ENCODE measurements at regions not wholly inside any gene's neighbourhood (a gene's known extent, or its start where the extent isn't known, plus 50 kb on each side); places are given as distances from the start of the nearest gene placed in this dataset.
"Not testable (repeated sequence)": the region's sequence is repeated elsewhere in the genome, so short reads cannot be mapped to it uniquely, and the experiment has no call there.

- no peak for TF ChIP-seq ZNF274 (IDR thresholded peaks at IDR 0.05; ENCODE audit: low read depth, low read length)
- H3K4me3 ChIP-seq (ENCODE audit: low read length): no peak overlapping the region
These were observed 1101.9 kb downstream of the PCDH9 start for GRCh38 chr13:66128201-66128600.

GRCh38 chr13:66117563-66117962 lies 1112.6 kb downstream of the PCDH9 start:
- H3K4me3 ChIP-seq (ENCODE audit: low read length): no peak overlapping the region
- no peak for TF ChIP-seq ZNF274 (IDR thresholded peaks at IDR 0.05; ENCODE audit: low read depth, low read length)

DNA sequence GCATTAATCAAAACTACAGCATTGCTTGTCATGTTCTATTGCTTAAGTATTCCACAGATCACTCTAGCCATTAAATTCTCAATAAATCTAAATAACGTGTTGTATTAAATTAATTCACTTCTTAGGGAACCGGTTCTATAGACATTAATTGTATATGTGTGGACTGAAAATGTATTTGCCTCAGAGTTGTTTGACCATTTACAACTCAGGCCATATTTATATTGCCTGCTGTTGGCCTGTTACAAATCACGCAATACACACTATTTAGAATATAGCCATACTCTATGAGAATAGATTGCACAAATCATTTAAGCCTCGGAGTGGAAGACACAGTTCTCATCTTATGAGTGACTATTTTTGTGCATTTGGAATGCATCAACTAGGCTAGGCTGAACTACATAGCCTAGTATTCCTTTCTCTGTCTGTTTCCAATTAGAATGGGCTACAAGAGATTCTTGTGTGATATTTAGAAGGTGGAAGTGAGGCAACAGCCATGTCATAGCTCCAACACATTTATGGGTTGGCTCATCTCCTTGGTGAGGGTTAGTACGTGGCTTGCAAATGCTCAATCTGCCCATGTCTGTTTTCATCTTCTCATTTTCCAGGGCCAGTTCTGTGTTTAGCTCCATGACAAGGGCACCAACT lies 1116.1 kb downstream of the PCDH9 start:
- H3K4me3 ChIP-seq (ENCODE audit: low read length): no peak overlapping the region
- TF ChIP-seq ZNF274 (IDR thresholded peaks at IDR 0.05; ENCODE audit: low read depth, low read length): no peak

DNA sequence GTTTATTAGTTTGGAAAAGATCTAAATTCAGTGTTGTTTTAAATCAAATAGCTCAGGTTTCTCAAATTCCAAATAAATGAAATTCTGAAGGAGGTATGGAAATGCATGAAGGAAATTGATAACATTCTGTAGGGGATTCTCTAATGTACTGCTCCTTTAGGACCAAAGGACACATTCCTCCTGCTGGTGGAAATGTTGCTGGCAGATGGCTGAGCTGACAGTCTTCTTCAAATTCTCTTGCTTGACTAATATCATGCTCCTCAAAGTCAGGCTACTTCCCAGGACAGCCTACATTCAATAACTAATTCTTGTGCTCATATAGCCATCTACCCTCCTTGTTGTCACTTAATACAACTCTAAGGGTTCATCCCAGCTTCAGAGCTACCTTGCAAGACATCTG lies 1118.5 kb downstream of the PCDH9 start:
- TF ChIP-seq ZNF274 (IDR thresholded peaks at IDR 0.05; ENCODE audit: low read depth, low read length): no peak
- no peak overlapping the region for H3K4me3 ChIP-seq (ENCODE audit: low read length)

- no peak for TF ChIP-seq ZNF274 (IDR thresholded peaks at IDR 0.05; ENCODE audit: low read depth, low read length)
- no peak overlapping the region for H3K4me3 ChIP-seq (ENCODE audit: low read length)
These were observed 1123.9 kb downstream of the PCDH9 start for GRCh38 chr13:66106246-66106645.

DNA sequence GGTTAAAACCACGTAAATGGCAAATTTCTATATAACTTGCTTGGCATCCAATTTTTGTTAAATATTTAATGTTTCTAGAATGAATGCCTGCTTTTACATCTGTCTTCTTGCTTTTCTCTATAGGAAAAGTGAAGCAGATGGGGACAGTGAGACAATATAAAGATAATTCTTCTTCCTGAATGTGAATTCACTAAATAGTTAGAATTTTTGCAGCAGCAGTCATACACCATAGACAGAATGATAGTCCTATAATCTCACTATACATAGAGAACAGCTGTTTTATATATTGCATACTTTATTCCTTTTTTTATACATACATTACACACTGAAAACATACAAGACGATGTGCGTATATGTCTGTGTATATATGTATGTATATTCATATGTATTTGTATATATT lies 1127.3 kb downstream of the PCDH9 start:
- H3K4me3 ChIP-seq (ENCODE audit: low read length): no peak overlapping the region
- TF ChIP-seq ZNF274 (IDR thresholded peaks at IDR 0.05; ENCODE audit: low read depth, low read length): no peak

DNA sequence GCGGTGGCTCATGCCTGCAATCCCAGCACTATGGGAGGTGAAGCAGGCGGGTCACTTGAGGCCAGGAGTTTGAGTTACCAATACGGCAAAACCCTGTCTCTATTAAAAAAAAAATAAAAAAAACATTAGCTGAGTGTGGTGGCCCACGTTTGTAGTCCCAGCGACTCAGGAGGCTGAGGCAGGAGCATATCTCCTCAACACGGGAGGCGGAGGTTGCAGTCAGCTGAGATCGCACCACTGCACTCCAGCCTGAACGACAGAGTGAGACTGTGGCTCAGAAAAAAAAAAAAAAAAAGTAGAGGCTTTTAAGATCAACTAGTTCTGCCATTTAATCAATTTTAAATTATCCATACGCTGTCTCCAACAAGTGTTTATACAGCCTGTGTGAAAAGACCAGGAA lies 1130.3 kb downstream of the PCDH9 start:
- TF ChIP-seq ZNF274 (IDR thresholded peaks at IDR 0.05; ENCODE audit: low read depth, low read length): no peak

GRCh38 chr13:66098931-66099628 lies 1131.1 kb downstream of the PCDH9 start:
- no peak overlapping the region for H3K4me3 ChIP-seq (ENCODE audit: low read length)
- TF ChIP-seq ZNF274 (IDR thresholded peaks at IDR 0.05; ENCODE audit: low read depth, low read length): no peak

More for the DNA sequence above, 1130.3 kb downstream of the PCDH9 start:
- H3K4me3 ChIP-seq (ENCODE audit: low read length): no peak overlapping the region

GRCh38 chr13:66089711-66090110 lies 1140.4 kb downstream of the PCDH9 start:
- H3K4me3 ChIP-seq (ENCODE audit: low read length): no peak overlapping the region
- no peak for TF ChIP-seq ZNF274 (IDR thresholded peaks at IDR 0.05; ENCODE audit: low read depth, low read length)

GRCh38 chr13:66087269-66087710 lies 1142.8 kb downstream of the PCDH9 start:
- no peak for TF ChIP-seq ZNF274 (IDR thresholded peaks at IDR 0.05; ENCODE audit: low read depth, low read length)
- H3K4me3 ChIP-seq (ENCODE audit: low read length): no peak overlapping the region

DNA sequence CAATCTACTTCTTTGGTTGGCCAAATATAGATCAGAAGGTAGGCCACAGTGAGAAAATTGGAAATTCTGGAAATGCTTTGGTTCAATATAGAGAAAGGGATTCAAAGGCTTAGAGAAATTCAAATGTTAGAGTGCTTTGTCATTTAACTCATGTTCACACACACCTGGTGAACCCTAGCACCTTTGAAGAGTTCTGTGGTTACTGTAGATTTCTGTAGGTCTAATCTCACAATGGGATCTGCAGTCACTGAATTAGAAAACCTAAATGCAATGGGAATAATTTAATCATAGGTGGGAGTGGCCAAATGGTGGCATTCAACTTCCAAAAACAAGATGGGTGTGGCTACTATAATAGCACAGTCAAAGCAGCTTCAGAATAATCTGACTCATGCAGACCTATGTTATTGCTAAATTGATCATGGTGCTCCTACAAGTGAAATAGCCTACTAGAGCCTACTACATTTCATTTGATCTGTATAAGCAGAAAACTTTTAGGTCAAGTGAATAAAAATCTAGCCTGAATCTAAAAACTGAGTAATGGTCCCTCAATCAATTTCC lies 1152.9 kb downstream of the PCDH9 start:
- TF ChIP-seq ZNF274 (IDR thresholded peaks at IDR 0.05; ENCODE audit: low read depth, low read length): no peak
- no peak overlapping the region for H3K4me3 ChIP-seq (ENCODE audit: low read length)

GRCh38 chr13:66076417-66076816 lies 1153.7 kb downstream of the PCDH9 start:
- no peak for TF ChIP-seq ZNF274 (IDR thresholded peaks at IDR 0.05; ENCODE audit: low read depth, low read length)
- no peak overlapping the region for H3K4me3 ChIP-seq (ENCODE audit: low read length)

DNA sequence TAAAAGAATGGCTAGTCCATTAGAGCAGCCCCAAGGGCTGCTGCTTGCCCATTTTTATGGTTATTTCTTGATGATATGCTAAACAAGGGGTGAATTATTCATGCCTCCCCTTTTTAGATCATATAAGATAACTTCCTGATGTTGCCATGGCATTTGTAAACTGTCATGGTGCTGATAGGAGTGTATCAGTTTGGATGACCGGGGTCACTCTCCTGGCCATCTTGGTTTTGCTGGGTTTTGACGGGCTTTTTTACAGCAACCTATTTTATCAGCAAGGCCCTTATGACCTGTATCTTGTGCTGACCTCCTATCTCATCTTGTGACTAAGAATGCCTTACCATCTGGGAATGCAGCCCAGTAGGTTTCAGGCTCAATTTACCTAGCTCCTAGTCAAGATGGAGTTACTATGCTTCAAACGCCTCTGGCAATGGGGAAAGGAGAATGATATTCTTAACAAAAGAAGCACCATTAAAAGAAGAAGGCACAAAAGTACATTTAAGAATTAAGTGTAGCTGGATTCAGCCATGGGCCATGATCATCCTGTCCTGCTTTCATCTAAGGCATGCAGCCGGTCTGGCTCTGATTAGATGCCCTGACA lies 1156.0 kb downstream of the PCDH9 start:
- no peak overlapping the region for H3K4me3 ChIP-seq (ENCODE audit: low read length)
- TF ChIP-seq ZNF274 (IDR thresholded peaks at IDR 0.05; ENCODE audit: low read depth, low read length): no peak

GRCh38 chr13:66072097-66072496 lies 1158.0 kb downstream of the PCDH9 start:
- not testable (repeated sequence) for H3K4me3 ChIP-seq (ENCODE audit: low read length)

GRCh38 chr13:66071608-66072007 lies 1158.5 kb downstream of the PCDH9 start:
- no peak for TF ChIP-seq ZNF274 (IDR thresholded peaks at IDR 0.05; ENCODE audit: low read depth, low read length)
- H3K4me3 ChIP-seq (ENCODE audit: low read length): no peak overlapping the region
